ENCODE measurements at regions not wholly inside any gene's neighbourhood (a gene's known extent, or its start where the extent isn't known, plus 50 kb on each side); places are given as distances from the start of the nearest gene placed in this dataset.

DNA sequence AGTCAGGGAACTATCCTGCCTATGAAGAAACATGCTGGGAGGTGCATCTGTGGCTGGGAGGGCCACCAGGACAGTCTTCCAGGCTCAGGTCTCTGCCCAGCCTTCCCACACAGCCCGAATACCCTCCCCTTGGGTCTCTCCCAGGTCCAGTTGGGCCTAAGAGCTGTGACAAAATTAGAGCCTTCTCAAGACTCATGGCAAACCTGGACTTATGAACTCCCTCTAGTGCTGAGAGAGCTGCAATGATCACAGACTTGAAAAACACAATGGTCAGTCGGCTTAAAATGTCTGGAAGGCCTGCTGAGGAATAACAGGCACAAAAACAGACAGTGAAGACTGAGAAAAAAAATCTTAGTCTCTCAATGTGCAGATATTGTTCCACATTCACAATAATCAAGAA, 325.1 kb downstream of the BRINP2 start:
- Histone ChIP-seq H2AFZ (ENCODE audit: low read length) (no peak overlapping the region), H4K20me1 (ENCODE audit: control insufficient read depth, extremely low read depth, insufficient read depth, low read length) (no peaks in the 10 kb centered on the region), H3K4me1 (ENCODE audit: control insufficient read depth, extremely low read depth, insufficient read depth, low read length) (no peaks in the 10 kb centered on the region), H3K79me2 (ENCODE audit: control insufficient read depth, insufficient read depth, low read length) (no peaks in the 10 kb centered on the region), H3K27me3 (ENCODE audit: control insufficient read depth, insufficient read depth, low read length) (no peaks in the 10 kb centered on the region), H3K4me3 (replicated peaks in 1 of 4; ENCODE audit: control extremely low read depth in 1 of 4, insufficient read depth in 1 of 4, low read depth in 3 of 4, low read length in 4 of 4) (no peak overlapping the region), H3K36me3 (ENCODE audit: control insufficient read depth, insufficient read depth, low read length) (no peaks in the 10 kb centered on the region), H3K9ac (ENCODE audit: insufficient read depth, low read length) (no peak overlapping the region), H3K4me2 (ENCODE audit: extremely low read depth, insufficient read depth, low read length) (no peak overlapping the region), H3K9me3 (ENCODE audit: control insufficient read depth, insufficient read depth, low read depth, low read length) (no peaks in the 10 kb centered on the region), H3K27ac (ENCODE audit: insufficient read depth, low read length) (no peak overlapping the region)
- TF ChIP-seq, protein P1, sequence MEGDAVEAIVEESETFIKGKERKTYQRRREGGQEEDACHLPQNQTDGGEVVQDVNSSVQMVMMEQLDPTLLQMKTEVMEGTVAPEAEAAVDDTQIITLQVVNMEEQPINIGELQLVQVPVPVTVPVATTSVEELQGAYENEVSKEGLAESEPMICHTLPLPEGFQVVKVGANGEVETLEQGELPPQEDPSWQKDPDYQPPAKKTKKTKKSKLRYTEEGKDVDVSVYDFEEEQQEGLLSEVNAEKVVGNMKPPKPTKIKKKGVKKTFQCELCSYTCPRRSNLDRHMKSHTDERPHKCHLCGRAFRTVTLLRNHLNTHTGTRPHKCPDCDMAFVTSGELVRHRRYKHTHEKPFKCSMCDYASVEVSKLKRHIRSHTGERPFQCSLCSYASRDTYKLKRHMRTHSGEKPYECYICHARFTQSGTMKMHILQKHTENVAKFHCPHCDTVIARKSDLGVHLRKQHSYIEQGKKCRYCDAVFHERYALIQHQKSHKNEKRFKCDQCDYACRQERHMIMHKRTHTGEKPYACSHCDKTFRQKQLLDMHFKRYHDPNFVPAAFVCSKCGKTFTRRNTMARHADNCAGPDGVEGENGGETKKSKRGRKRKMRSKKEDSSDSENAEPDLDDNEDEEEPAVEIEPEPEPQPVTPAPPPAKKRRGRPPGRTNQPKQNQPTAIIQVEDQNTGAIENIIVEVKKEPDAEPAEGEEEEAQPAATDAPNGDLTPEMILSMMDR (conservative IDR thresholded peaks at IDR 0.05 in 1 of 2, IDR thresholded peaks at IDR 0.05 in 1 of 2; ENCODE audit: low read depth in 1 of 2, low read length in 2 of 2): no peak
- no peak for TF ChIP-seq EZH2 (IDR thresholded peaks at IDR 0.05; ENCODE audit: low read length, missing control alignments)
- no peak for DNase-seq (ENCODE audit: low read depth in 2 of 2)

DNA sequence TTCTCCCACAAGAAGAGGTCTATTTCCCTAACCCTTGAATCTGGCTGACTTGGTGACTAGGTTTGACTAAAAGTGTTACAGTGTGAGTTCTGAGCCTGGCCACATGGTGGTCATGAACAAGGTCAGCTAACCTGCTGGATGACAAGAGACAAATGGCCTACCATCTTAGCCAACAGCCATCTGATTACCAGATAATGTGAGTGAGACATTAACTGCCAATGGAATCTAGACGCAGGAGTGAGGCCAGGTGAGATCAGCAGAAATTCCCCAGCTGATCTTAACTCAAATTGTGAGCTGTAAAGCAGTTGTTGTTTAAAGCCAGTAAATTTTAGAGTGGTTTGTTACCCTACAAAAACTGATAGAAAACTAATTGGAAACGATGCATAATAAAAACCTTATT, 320.0 kb downstream of the BRINP2 start:
- Histone ChIP-seq H3K4me3 (replicated peaks in 1 of 4; ENCODE audit: control extremely low read depth in 1 of 4, insufficient read depth in 1 of 4, low read depth in 3 of 4, low read length in 4 of 4) (no peak overlapping the region), H3K9ac (ENCODE audit: insufficient read depth, low read length) (no peak overlapping the region), H3K36me3 (ENCODE audit: control insufficient read depth, insufficient read depth, low read length) (no peaks in the 10 kb centered on the region), H3K27ac (ENCODE audit: insufficient read depth, low read length) (no peak overlapping the region), H4K20me1 (ENCODE audit: control insufficient read depth, extremely low read depth, insufficient read depth, low read length) (no peaks in the 10 kb centered on the region), H3K27me3 (ENCODE audit: control insufficient read depth, insufficient read depth, low read length) (no peaks in the 10 kb centered on the region), H3K4me1 (ENCODE audit: control insufficient read depth, extremely low read depth, insufficient read depth, low read length) (no peaks in the 10 kb centered on the region), H2AFZ (ENCODE audit: low read length) (no peak overlapping the region), H3K4me2 (ENCODE audit: extremely low read depth, insufficient read depth, low read length) (no peak overlapping the region), H3K9me3 (ENCODE audit: control insufficient read depth, insufficient read depth, low read depth, low read length) (no peaks in the 10 kb centered on the region), H3K79me2 (ENCODE audit: control insufficient read depth, insufficient read depth, low read length) (no peaks in the 10 kb centered on the region)
- TF ChIP-seq EZH2 (IDR thresholded peaks at IDR 0.05; ENCODE audit: low read length, missing control alignments): no peak
- TF ChIP-seq, protein P1 (conservative IDR thresholded peaks at IDR 0.05 in 1 of 2, IDR thresholded peaks at IDR 0.05 in 1 of 2; ENCODE audit: low read depth in 1 of 2, low read length in 2 of 2): no peak
- no peak for DNase-seq (ENCODE audit: low read depth in 2 of 2)

DNA sequence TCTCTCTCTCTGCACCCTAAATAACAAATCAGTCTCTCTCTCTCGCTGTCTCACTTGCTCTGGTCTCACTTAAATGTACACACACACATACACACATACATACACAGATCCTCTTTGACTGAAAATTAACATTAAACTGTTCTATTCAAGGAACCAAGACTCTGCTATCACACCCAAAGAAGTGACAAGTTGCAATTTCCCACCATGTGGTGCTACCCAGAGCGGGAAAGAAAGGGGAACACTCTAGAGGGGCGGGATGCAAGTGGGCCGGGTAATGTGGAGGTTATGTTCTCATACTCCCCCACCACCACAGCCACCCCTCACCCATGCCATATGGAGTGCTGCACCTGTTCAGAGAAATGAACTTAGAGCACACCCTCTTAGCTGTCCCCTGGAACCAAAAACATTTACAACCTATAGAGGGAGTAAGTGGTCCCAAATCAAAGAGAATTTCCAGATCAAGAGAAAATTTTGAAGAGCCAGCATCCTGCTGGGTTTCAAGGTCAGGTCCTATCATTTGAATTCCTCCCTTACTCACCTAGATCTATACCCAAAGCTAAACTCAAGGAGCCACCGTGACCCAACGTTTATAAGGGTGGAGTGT, 319.4 kb downstream of the BRINP2 start:
- Histone ChIP-seq H3K27me3 (ENCODE audit: control insufficient read depth, insufficient read depth, low read length) (no peaks in the 10 kb centered on the region), H3K9ac (ENCODE audit: insufficient read depth, low read length) (no peak overlapping the region), H2AFZ (ENCODE audit: low read length) (no peak overlapping the region), H3K79me2 (ENCODE audit: control insufficient read depth, insufficient read depth, low read length) (no peaks in the 10 kb centered on the region), H3K9me3 (ENCODE audit: control insufficient read depth, insufficient read depth, low read depth, low read length) (no peaks in the 10 kb centered on the region), H3K4me1 (ENCODE audit: control insufficient read depth, extremely low read depth, insufficient read depth, low read length) (no peaks in the 10 kb centered on the region), H4K20me1 (ENCODE audit: control insufficient read depth, extremely low read depth, insufficient read depth, low read length) (no peaks in the 10 kb centered on the region), H3K4me2 (ENCODE audit: extremely low read depth, insufficient read depth, low read length) (no peak overlapping the region), H3K27ac (ENCODE audit: insufficient read depth, low read length) (no peak overlapping the region), H3K36me3 (ENCODE audit: control insufficient read depth, insufficient read depth, low read length) (no peaks in the 10 kb centered on the region), H3K4me3 (replicated peaks in 1 of 4; ENCODE audit: control extremely low read depth in 1 of 4, insufficient read depth in 1 of 4, low read depth in 3 of 4, low read length in 4 of 4) (no peak overlapping the region)
- TF ChIP-seq, protein P1 (conservative IDR thresholded peaks at IDR 0.05 in 1 of 2, IDR thresholded peaks at IDR 0.05 in 1 of 2; ENCODE audit: low read depth in 1 of 2, low read length in 2 of 2): no peak
- no peak for TF ChIP-seq EZH2 (IDR thresholded peaks at IDR 0.05; ENCODE audit: low read length, missing control alignments)
- no peak for DNase-seq (ENCODE audit: low read depth in 2 of 2)
